ENCODE measurements at regions not wholly inside any gene's neighbourhood (a gene's known extent, or its start where the extent isn't known, plus 50 kb on each side); places are given as distances from the start of the nearest gene placed in this dataset.

DNA sequence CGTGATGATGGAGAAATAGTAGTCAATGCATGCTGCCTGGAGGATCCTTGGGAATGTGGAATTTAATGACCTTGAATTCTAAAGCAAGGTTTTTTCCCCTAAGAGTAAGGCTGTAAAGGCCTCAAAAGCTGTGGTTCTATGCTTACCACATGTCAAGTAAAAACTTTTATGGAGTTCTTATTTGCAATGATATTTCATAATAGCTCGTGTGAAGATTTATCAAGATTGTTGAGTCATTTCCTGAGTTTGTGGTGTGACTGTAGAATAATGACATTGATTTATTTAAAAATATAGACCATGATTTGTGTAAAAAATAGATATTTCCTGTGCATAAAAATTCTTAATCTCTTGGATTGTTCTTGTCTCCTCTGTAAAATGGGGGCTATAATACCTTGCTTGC, 67.5 kb upstream of the SORCS1 start:
- Histone ChIP-seq H3K9me3 (peaks cover 0 to 22% (median 0%) of the 10 kb centered on the region in 8 donors), H3K4me3 (no peak overlapping the region), H3K4me1 (no peaks in the 10 kb centered on the region), H3K27me3 (replicated peaks in 1 of 7) (no peaks in the 10 kb centered on the region), H3K27ac (no peak overlapping the region), H3K36me3 (no peaks in the 10 kb centered on the region)
- DNase-seq = no peak
- TF ChIP-seq, protein P1, sequence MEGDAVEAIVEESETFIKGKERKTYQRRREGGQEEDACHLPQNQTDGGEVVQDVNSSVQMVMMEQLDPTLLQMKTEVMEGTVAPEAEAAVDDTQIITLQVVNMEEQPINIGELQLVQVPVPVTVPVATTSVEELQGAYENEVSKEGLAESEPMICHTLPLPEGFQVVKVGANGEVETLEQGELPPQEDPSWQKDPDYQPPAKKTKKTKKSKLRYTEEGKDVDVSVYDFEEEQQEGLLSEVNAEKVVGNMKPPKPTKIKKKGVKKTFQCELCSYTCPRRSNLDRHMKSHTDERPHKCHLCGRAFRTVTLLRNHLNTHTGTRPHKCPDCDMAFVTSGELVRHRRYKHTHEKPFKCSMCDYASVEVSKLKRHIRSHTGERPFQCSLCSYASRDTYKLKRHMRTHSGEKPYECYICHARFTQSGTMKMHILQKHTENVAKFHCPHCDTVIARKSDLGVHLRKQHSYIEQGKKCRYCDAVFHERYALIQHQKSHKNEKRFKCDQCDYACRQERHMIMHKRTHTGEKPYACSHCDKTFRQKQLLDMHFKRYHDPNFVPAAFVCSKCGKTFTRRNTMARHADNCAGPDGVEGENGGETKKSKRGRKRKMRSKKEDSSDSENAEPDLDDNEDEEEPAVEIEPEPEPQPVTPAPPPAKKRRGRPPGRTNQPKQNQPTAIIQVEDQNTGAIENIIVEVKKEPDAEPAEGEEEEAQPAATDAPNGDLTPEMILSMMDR (IDR thresholded peaks at IDR 0.05 in 8 of 11, conservative IDR thresholded peaks at IDR 0.05 in 3 of 11) = no peak
- TF ChIP-seq POLR2A (IDR thresholded peaks at IDR 0.05) (no peak), POLR2AphosphoS5 (IDR thresholded peaks at IDR 0.05) (no peak)
- 31 to 49% (median 38%) methylated on average over 2 of the region's 2 CpGs for WGBS, 5 donors
- intact Hi-C loops (cut with DNase I; ENCODE audit: low total_unique reads) = no loop called here

DNA sequence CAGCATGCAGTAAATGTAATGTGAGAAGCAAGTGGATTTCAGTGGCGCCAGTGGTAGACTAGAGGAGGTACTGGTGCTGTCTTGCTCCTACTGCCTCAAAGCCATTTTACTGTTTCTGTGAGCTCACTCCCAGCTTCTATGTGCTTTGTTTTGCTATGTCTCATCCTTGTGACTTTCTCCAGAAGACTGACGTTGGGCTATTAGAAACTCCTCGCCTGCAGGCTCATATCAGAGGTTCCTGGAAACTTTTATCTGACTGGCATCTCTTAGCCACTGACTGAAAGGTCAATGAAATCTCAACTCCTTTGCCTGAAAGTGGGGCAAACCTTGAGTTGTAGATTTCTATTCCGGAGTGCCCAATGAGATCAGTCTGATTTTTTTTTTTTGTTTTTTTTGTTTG, 66.4 kb upstream of the SORCS1 start:
- Histone ChIP-seq H3K36me3 (no peaks in the 10 kb centered on the region), H3K4me1 (no peaks in the 10 kb centered on the region), H3K9me3 (peaks cover 0 to 22% (median 0%) of the 10 kb centered on the region in 8 donors), H3K27ac (no peak overlapping the region), H3K27me3 (replicated peaks in 1 of 7) (no peaks in the 10 kb centered on the region), H3K4me3 (no peak overlapping the region)
- WGBS, 5 donors = 69 to 88% (median 81%) methylated on average over 4 of the region's 4 CpGs
- intact Hi-C loops (cut with DNase I; ENCODE audit: low total_unique reads) = no loop called here
- TF ChIP-seq POLR2AphosphoS5 (IDR thresholded peaks at IDR 0.05) (no peak), POLR2A (IDR thresholded peaks at IDR 0.05) (no peak)
- TF ChIP-seq, protein P1 (IDR thresholded peaks at IDR 0.05 in 8 of 11, conservative IDR thresholded peaks at IDR 0.05 in 3 of 11) = no peak
- DNase-seq = no peak

- intact Hi-C loops (cut with DNase I; ENCODE audit: low total_unique reads) = no loop called here
- DNase-seq = no peak
- H3K4me1 ChIP-seq = no peaks in the 10 kb centered on the region
Observed at GRCh38 chr10:107215681-107216080, 51.2 kb upstream of the SORCS1 start.

More at GRCh38 chr10:107215681-107216080, 51.2 kb upstream of the SORCS1 start:
- H3K9me3 ChIP-seq = no peaks in the 10 kb centered on the region
- TF ChIP-seq, protein P1 (IDR thresholded peaks at IDR 0.05 in 8 of 11, conservative IDR thresholded peaks at IDR 0.05 in 3 of 11) = no peak
- TF ChIP-seq POLR2A (IDR thresholded peaks at IDR 0.05) (no peak), POLR2AphosphoS5 (IDR thresholded peaks at IDR 0.05) (no peak)
- H3K4me3 ChIP-seq = no peak overlapping the region
- H3K36me3 ChIP-seq = no peaks in the 10 kb centered on the region
- WGBS, 5 donors = 65 to 81% (median 75%) methylated on average over 1 of the region's 1 CpG
- no peak overlapping the region for H3K27ac ChIP-seq
- H3K27me3 ChIP-seq (replicated peaks in 1 of 7) = no peaks in the 10 kb centered on the region

Small RNAs in the stretch of these regions (small RNA-seq; reads per million reads assigned to genes)
- gene AL390123.1 (0 reads per million in 4 donors), gene RNA5SP326 (0 reads per million in 4 donors), gene RNU5B-6P (0 to 0.07 (median 0.03) reads per million in 4 donors), gene RNU6-839P (0 reads per million in 4 donors)

All from spleen (tissue), 11 donors.